Ovary (tissue), 3 donors: ENCODE measurements at regions not wholly inside any gene's neighbourhood (a gene's known extent, or its start where the extent isn't known, plus 50 kb on each side); places are given as distances from the start of the nearest gene placed in this dataset.

Experiments used
- CTCF ChIP-seq, 3 donors: fragments of 450-650 bp in 2 of 3; fragments of 200-600 bp in 1 of 3; IDR thresholded peaks; one replicate each; pipeline versions ENCODE4 v1.5.1 to v1.8.0; 2016 to 2022; ENCODE audit warnings: antibody characterized with exemption in 3 of 3, mild to moderate bottlenecking in 1 of 3
- EP300 ChIP-seq: sonication (generic); formaldehyde crosslinking; IDR thresholded peaks from one replicate; pipeline ENCODE4 v1.6.1; 2017; ENCODE audit warnings: antibody characterized with exemption
- donor health status: DM: no; HTN: no; CAD: no.

- no peak for TF ChIP-seq CTCF (IDR thresholded peaks at IDR 0.05)
- TF ChIP-seq EP300: no peak
These were observed 1395.7 kb downstream of the PCDH18 start for GRCh38 chr4:136136601-136137000.
